ENCODE measurements at regions not wholly inside any gene's neighbourhood (a gene's known extent, or its start where the extent isn't known, plus 50 kb on each side); places are given as distances from the start of the nearest gene placed in this dataset.
A peak's percentile ranks its signal among the peaks of the same experiment; 100 is the strongest.

- no peak for DNase-seq
- BruUV-seq (replicated peaks), result no TSS peak
- no CpG with 5 or more reads among the region's 2 CpGs for WGBS, 2 experiments (ENCODE audit: extremely low coverage in 2 of 2, insufficient read length in 1 of 2)
These were observed 294.3 kb downstream of the TAF11L14 start for GRCh38 chr5:17928581-17928981.

More at GRCh38 chr5:17928581-17928981, 294.3 kb downstream of the TAF11L14 start:
- Histone ChIP-seq H3K18ac (ENCODE audit: low read depth, low read length) (no peak overlapping the region), H4K91ac (ENCODE audit: insufficient read depth, low read depth, low read length) (no peak overlapping the region), H2BK120ac (ENCODE audit: low read depth, low read length) (no peak overlapping the region), H2BK20ac (ENCODE audit: low read depth, low read length) (no peak overlapping the region), H3K4me3 (ENCODE audit: insufficient read depth, low read depth, low read length) (no peak overlapping the region), H3K14ac (replicated peaks; ENCODE audit: low read depth, low read length) (no peak overlapping the region), H2BK15ac (ENCODE audit: low read depth, low read length) (no peak overlapping the region), H3K9ac (ENCODE audit: low read depth, low read length) (no peak overlapping the region), H2AK5ac (ENCODE audit: low read depth, low read length) (no peak overlapping the region), H3K27me3 (ENCODE audit: control insufficient read depth, insufficient read depth, low read length) (no peaks in the 10 kb centered on the region), H4K20me1 (ENCODE audit: insufficient read depth, low read length) (no peaks in the 10 kb centered on the region), H4K5ac (ENCODE audit: low read depth, low read length) (no peak overlapping the region), H3K56ac (ENCODE audit: extremely low read depth, insufficient read depth, low read length) (no peak overlapping the region), H2BK5ac (ENCODE audit: low read depth, low read length, poor library complexity, severe bottlenecking) (no peak overlapping the region), H3K4me1 (ENCODE audit: control insufficient read depth, insufficient read depth, low read length) (no peaks in the 10 kb centered on the region), H3K36me3 (ENCODE audit: control insufficient read depth, insufficient read depth, low read length) (no peaks in the 10 kb centered on the region), H3K27ac (ENCODE audit: insufficient read depth, low read length) (no peak overlapping the region), H2AK9ac (replicated peaks; ENCODE audit: low read depth, low read length, poor library complexity) (no peak overlapping the region), H2AFZ (replicated peaks; ENCODE audit: low read length, poor library complexity) (no peak overlapping the region), H3K4ac (ENCODE audit: low read depth, low read length) (no peak overlapping the region), H3K9me3 (ENCODE audit: control insufficient read depth, insufficient read depth, low read length) (peaks cover 2% of the 10 kb centered on the region), H4K8ac (ENCODE audit: low read depth in 2 of 2, low read length in 2 of 2) (no peak overlapping the region), H3K4me2 (ENCODE audit: low read depth, low read length) (no peak overlapping the region), H3K23ac (ENCODE audit: low read depth, low read length) (no peak overlapping the region), H3K9me1 (ENCODE audit: insufficient read depth, low read length) (no peaks in the 10 kb centered on the region), H3K79me1 (ENCODE audit: low read depth in 1 of 2, low read length in 2 of 2) (no peaks in the 10 kb centered on the region)
- in situ Hi-C loops (cut with MboI; ENCODE audit: low sequenced_read_pairs), result no loop called here
- POLR2A ChIA-PET (ENCODE audit: unreplicated experiment), result no interaction called here
- TF ChIP-seq RCOR1 (IDR thresholded peaks at IDR 0.05; ENCODE audit: insufficient replicate concordance, low read length), result no peak
- TF ChIP-seq USF2 (IDR thresholded peaks at IDR 0.05; ENCODE audit: low read depth, low read length), result no peak
- no peak for TF ChIP-seq MAFK (IDR thresholded peaks at IDR 0.05; ENCODE audit: low read depth, low read length)
- TF ChIP-seq ELK1 (IDR thresholded peaks at IDR 0.05; ENCODE audit: borderline replicate concordance, low read depth, low read length), result no peak
- no peak for TF ChIP-seq RAD21 (IDR thresholded peaks at IDR 0.05; ENCODE audit: low read length)
- CTCF ChIA-PET, result no interaction called here
- peak; percentile 27; the same call in 1 of the 2 replicates for ATAC-seq (ENCODE audit: low read depth)
- intact Hi-C loops (cut with micrococcal nuclease), result no loop called here
- dilution Hi-C loops (cut with HindIII; ENCODE audit: low sequenced_read_pairs, unreplicated experiment), result no loop called here

All from IMR-90 (cell line).